NCI-H146 treated with DMSO at 0.1 percent for 48 hours (cell line): ENCODE measurements at regions not wholly inside any gene's neighbourhood (a gene's known extent, or its start where the extent isn't known, plus 50 kb on each side); places are given as distances from the start of the nearest gene placed in this dataset.
A peak's percentile ranks its signal among the peaks of the same experiment; 100 is the strongest.

Experiments
- DNase-seq: peaks from one replicate; lab custom pipeline; 2025; ENCODE audit not compliant: unreplicated experiment; lab: John Stamatoyannopoulos, UW

- no peak for DNase-seq
Measured at GRCh38 chr11:10932976-10933375, 75.1 kb upstream of the ZBED5 start.

GRCh38 chr11:10931761-10932670 lies 74.2 kb upstream of the ZBED5 start:
- no peak for DNase-seq

GRCh38 chr11:10930972-10931760 lies 73.3 kb upstream of the ZBED5 start:
- DNase-seq: peak; percentile 69

GRCh38 chr11:10930224-10930971 lies 72.5 kb upstream of the ZBED5 start:
- DNase-seq: no peak

- DNase-seq: no peak
Measured at GRCh38 chr11:10927538-10927937, 69.7 kb upstream of the ZBED5 start.

- no peak for DNase-seq
Measured at GRCh38 chr11:10926801-10927211, 69.0 kb upstream of the ZBED5 start.

- DNase-seq: no peak
Measured at GRCh38 chr11:10925149-10925926, 67.5 kb upstream of the ZBED5 start.

GRCh38 chr11:10923882-10924281 lies 66.0 kb upstream of the ZBED5 start:
- DNase-seq: no peak

GRCh38 chr11:10922892-10923291 lies 65.0 kb upstream of the ZBED5 start:
- no peak for DNase-seq

- no peak for DNase-seq
Measured at GRCh38 chr11:10920875-10921274, 63.0 kb upstream of the ZBED5 start.

- DNase-seq: no peak
Measured at GRCh38 chr11:10920205-10920604, 62.4 kb upstream of the ZBED5 start.

GRCh38 chr11:10918698-10919097 lies 60.8 kb upstream of the ZBED5 start:
- DNase-seq: no peak

GRCh38 chr11:10918275-10918674 lies 60.4 kb upstream of the ZBED5 start:
- DNase-seq: no peak

GRCh38 chr11:10917802-10918201 lies 59.9 kb upstream of the ZBED5 start:
- DNase-seq: no peak

GRCh38 chr11:10916665-10917064 lies 58.8 kb upstream of the ZBED5 start:
- DNase-seq: no peak

- no peak for DNase-seq
Measured at GRCh38 chr11:10914050-10914449, 56.2 kb upstream of the ZBED5 start.

- no peak for DNase-seq
Measured at GRCh38 chr11:10913075-10913474, 55.2 kb upstream of the ZBED5 start.

- no peak for DNase-seq
Measured at GRCh38 chr11:10911907-10912306, 54.1 kb upstream of the ZBED5 start.

- DNase-seq: no peak
Measured at GRCh38 chr11:10909141-10909883, 51.5 kb upstream of the ZBED5 start.
